ENCODE measurements at regions not wholly inside any gene's neighbourhood (a gene's known extent, or its start where the extent isn't known, plus 50 kb on each side); places are given as distances from the start of the nearest gene placed in this dataset.

GRCh38 chr7:28300488-28300887 is 111.8 kb upstream of the CREB5 start:
- WGBS, 2 donors = 54 to 58% methylated on average over 5 of the region's 5 CpGs

DNA sequence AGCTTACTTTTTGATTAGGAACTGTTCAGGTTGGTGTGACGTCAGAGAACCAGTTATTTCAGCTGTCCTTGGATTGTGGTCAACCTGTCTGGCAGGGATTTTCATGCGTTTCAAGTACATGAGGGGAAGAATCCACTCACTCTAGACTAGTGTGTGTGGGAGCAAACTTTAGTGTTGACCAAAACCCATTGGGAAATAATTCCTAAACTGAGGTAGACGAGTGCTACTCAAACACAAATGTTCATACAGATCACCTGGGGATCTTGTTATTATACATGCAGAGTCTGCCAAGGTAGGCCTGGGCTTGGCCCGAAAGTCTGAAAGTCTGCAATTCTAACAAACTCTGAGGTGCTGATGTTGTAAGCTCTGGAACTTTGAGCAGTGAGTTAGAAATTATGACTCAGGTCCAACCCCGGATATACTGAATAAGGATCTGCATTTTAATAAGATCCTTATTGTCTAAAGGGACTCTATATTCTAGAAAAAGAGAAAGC is 111.1 kb upstream of the CREB5 start:
- H3K4me3 ChIP-seq = no peak overlapping the region
- peak in 3 of 6 donors; percentile 18 to 45 (median 28) for DNase-seq

More at GRCh38 chr7:28300488-28300887, 111.8 kb upstream of the CREB5 start:
- no peaks in the 10 kb centered on the region for H3K36me3 ChIP-seq
- H3K27me3 ChIP-seq = peaks cover 0 to 4% (median 0%) of the 10 kb centered on the region in 4 donors
- no peak overlapping the region for H3K27ac ChIP-seq
- ATAC-seq (peak in 1 of 4 donors; percentile 17), DNase-seq (no peak), FAIRE-seq (no peak)
- intact Hi-C loops (cut with DNase I) = no loop called here
- TF ChIP-seq, protein P1, sequence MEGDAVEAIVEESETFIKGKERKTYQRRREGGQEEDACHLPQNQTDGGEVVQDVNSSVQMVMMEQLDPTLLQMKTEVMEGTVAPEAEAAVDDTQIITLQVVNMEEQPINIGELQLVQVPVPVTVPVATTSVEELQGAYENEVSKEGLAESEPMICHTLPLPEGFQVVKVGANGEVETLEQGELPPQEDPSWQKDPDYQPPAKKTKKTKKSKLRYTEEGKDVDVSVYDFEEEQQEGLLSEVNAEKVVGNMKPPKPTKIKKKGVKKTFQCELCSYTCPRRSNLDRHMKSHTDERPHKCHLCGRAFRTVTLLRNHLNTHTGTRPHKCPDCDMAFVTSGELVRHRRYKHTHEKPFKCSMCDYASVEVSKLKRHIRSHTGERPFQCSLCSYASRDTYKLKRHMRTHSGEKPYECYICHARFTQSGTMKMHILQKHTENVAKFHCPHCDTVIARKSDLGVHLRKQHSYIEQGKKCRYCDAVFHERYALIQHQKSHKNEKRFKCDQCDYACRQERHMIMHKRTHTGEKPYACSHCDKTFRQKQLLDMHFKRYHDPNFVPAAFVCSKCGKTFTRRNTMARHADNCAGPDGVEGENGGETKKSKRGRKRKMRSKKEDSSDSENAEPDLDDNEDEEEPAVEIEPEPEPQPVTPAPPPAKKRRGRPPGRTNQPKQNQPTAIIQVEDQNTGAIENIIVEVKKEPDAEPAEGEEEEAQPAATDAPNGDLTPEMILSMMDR (IDR thresholded peaks at IDR 0.05) = no peak
- H3K4me3 ChIP-seq = no peak overlapping the region
- no peaks in the 10 kb centered on the region for H3K4me1 ChIP-seq
- no peaks in the 10 kb centered on the region for H3K9me3 ChIP-seq

DNA sequence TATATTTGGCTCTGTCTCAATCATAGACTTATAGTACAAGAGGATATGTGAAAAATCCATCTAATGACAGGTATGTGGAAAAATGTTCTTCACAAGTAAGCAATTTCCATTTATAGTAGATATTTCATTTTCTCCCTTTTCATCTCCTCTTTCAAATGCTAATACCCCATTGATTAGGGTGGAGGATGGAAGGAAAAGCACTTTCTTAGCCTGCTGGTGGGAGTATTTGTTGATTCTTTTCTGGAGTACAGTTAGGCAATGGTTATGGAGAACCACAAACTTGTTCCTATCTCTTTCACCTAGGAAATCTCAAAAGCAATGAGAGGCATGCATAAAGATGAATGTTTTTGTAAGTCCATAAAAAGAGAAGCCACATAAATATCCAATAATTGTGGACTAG is 108.0 kb upstream of the CREB5 start:
- TF ChIP-seq, protein P1 (IDR thresholded peaks at IDR 0.05) = no peak
- H3K4me1 ChIP-seq = no peaks in the 10 kb centered on the region
- H3K36me3 ChIP-seq = no peaks in the 10 kb centered on the region
- no peak overlapping the region for H3K27ac ChIP-seq
- peaks cover 0 to 4% (median 0%) of the 10 kb centered on the region in 4 donors for H3K27me3 ChIP-seq
- intact Hi-C loops (cut with DNase I) = no loop called here
- FAIRE-seq = no peak
- no peak for DNase-seq
- H3K4me3 ChIP-seq = no peak overlapping the region
- ATAC-seq = no peak
- H3K9me3 ChIP-seq = no peaks in the 10 kb centered on the region

More for the DNA sequence above, 111.1 kb upstream of the CREB5 start:
- peak; percentile 56 to 78 (median 76) for ATAC-seq
- no peaks in the 10 kb centered on the region for H3K36me3 ChIP-seq
- 38 to 41% methylated on average over 5 of the region's 5 CpGs for WGBS, 2 donors
- no peaks in the 10 kb centered on the region for H3K9me3 ChIP-seq
- intact Hi-C loops (cut with DNase I) = no loop called here
- H3K27ac ChIP-seq = peak overlapping the region in 1 of 4 donors; percentile 20
- TF ChIP-seq, protein P1 (IDR thresholded peaks at IDR 0.05) = no peak
- H3K27me3 ChIP-seq = peaks cover 0 to 4% (median 0%) of the 10 kb centered on the region in 4 donors
- FAIRE-seq = no peak
- no peaks in the 10 kb centered on the region for H3K4me1 ChIP-seq

DNA sequence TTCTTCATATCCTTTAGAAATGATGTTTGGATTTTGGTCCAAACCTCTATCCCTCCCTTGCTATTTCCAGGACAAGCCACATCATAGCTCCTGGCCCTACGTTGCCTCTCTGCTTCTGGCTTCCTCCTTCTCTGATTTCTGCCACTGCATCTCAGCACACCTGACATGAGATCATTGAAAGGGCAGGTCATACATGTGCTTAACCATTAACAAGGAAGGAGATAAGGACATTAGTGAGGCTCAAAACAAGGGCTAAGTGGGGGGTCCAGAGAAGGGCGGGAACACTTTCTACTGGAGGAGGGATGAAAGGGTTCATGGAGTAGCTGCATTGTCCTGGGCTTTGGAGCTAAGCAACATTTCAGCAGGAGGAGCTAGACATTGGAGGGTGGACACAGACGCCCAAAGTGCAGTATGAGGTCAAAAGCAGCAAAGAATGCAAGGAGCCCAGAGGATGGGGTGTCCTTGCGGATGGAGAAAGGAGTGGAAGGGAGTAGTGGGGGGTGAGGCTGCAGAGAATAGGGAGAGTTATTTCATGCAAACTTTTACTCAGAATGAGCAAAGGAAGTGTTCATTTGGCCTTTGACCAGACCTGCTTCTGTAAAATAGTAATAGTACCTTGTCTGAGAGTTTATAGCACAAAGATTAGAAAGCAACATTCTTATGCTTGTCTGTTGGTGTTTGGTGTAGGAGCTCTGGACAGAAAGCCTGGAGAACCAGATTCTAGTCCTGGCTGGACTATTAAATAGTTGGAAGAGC is 102.4 kb upstream of the CREB5 start:
- Histone ChIP-seq H3K9me3 (no peaks in the 10 kb centered on the region), H3K36me3 (no peaks in the 10 kb centered on the region), H3K4me3 (no peak overlapping the region), H3K27me3 (peaks cover 0 to 4% (median 0%) of the 10 kb centered on the region in 4 donors), H3K4me1 (no peaks in the 10 kb centered on the region), H3K27ac (no peak overlapping the region)
- FAIRE-seq (no peak), ATAC-seq (peak in 3 of 4 donors; percentile 37 to 57 (median 53)), DNase-seq (no peak)
- intact Hi-C loops (cut with DNase I) = no loop called here
- WGBS, 2 donors = 40 to 50% methylated on average over 4 of the region's 4 CpGs
- TF ChIP-seq, protein P1 (IDR thresholded peaks at IDR 0.05) = no peak

DNA sequence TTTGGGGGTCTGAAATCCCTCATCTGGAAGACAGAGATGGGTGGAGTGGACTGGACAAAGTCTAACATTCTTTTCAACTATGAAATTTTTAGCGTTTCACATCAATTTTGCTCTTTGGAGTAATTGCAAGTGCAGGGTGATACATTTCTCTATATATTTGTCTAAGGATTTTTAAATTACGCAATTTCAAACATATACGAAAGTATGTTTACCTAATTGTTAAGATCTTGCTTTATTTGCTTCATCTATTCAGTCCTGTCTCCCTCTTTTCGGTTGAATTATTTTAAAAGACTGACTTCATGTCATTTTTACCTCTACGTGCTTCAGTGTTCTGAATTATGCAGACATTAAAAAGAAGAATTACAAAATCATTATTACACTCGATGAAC is 101.9 kb upstream of the CREB5 start:
- TF ChIP-seq, protein P1 (IDR thresholded peaks at IDR 0.05) = no peak
- 63 to 67% methylated on average over 6 of the region's 6 CpGs for WGBS, 2 donors
- Histone ChIP-seq H3K4me1 (no peaks in the 10 kb centered on the region), H3K27ac (no peak overlapping the region), H3K4me3 (no peak overlapping the region), H3K9me3 (no peaks in the 10 kb centered on the region), H3K27me3 (peaks cover 0 to 4% (median 0%) of the 10 kb centered on the region in 4 donors), H3K36me3 (no peaks in the 10 kb centered on the region)
- FAIRE-seq (no peak), DNase-seq (no peak), ATAC-seq (no peak)
- intact Hi-C loops (cut with DNase I) = no loop called here

Data from pancreas (tissue), 10 donors.